Hematopoietic multipotent progenitor cell (in vitro differentiated cells): ENCODE measurements at regions not wholly inside any gene's neighbourhood (a gene's known extent, or its start where the extent isn't known, plus 50 kb on each side); places are given as distances from the start of the nearest gene placed in this dataset.
"Not testable (repeated sequence)": the region's sequence is repeated elsewhere in the genome, so short reads cannot be mapped to it uniquely, and the experiment has no call there.

Experiments used
- DNase-seq, 3 donors: peaks; one replicate each; pipeline ENCODE4 v3.0.0-alpha.2; 2011 to 2015; ENCODE audit warnings: low read depth in 2 of 3, low spot score in 2 of 3

GRCh38 chr10:18866852-18867251 is 181.7 kb upstream of the MALRD1 start:
- no peak for DNase-seq

DNA sequence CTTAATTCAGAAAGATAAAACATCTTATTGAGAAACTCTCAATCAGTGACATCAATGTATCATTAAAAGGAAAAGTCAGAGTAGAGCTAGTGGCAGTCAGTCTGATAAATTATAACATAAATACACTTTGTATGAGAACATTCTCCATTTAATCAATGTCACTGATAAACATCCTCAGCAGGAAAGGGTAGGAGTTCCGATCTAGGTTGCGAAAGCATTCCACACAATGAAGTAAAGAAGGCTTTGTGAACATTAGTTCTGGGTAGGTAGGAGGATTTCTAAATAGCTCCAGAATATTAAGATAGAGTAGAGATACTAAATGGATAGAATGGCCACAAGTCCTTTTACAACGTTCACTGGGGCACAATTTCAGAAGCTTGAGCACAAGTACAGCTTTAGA is 179.7 kb upstream of the MALRD1 start:
- no peak for DNase-seq

- no peak for DNase-seq
Observed at GRCh38 chr10:18875477-18875876, 173.1 kb upstream of the MALRD1 start.

- no peak for DNase-seq
Observed at GRCh38 chr10:18879284-18879683, 169.3 kb upstream of the MALRD1 start.

- DNase-seq, result no peak
Observed at GRCh38 chr10:18880530-18880929, 168.1 kb upstream of the MALRD1 start.

DNA sequence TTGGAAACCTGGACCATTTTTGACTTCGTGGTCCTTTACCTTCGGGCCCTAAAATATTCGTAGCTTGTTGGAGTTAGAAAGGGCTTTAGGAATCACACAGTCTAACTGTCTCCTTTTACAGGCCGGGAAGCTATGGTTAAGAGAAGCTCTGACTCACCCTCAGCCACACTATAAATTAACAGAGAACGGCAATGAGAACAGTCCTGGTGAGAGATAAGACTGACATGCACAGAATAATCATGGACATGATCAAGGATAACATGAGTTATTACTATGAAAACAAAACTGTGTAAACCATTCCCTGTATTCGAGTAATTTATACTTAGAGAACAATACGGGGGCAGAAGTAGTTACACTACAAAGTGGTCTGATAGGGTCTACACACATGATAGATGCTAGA is 162.5 kb upstream of the MALRD1 start:
- DNase-seq, result no peak

DNA sequence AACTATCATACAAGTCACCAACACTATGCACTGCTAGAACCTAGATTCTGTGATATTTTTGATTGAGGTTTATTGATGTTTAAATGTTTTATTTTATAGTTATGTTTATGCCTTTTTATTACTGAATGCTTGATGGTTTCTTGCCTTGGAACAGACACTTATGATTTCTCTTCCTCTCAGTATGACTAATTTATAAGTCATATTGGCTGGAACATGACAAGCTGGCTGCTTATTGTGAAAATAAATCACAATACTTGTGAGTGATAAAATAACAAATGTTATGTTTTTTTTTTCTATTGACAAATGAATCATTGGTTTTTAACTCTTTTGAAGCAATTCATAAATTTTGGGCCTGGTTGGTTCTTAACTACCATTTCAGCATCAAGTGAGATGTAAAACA is 142.0 kb upstream of the MALRD1 start:
- DNase-seq, result no peak

DNA sequence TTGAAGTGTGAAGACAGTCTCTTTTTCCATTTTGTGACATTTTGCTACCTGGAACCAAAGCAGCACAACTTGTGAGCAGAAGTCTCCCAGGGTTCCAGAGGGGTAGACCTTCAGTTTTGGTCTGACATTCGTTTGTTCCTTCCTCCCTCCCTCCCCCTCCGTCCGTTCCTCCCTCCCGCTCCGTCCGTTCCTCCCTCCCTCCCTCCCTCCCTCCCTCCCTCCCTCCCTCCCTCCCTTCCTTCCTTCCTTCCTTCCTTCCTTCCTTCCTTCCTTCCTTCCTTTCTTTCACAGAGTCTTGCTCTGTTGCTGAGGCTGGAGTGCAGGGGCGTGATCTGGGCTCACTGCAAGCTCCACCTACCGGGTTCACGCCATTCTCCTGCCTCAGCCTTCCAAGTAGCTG is 131.2 kb upstream of the MALRD1 start:
- DNase-seq, result not testable (repeated sequence)

DNA sequence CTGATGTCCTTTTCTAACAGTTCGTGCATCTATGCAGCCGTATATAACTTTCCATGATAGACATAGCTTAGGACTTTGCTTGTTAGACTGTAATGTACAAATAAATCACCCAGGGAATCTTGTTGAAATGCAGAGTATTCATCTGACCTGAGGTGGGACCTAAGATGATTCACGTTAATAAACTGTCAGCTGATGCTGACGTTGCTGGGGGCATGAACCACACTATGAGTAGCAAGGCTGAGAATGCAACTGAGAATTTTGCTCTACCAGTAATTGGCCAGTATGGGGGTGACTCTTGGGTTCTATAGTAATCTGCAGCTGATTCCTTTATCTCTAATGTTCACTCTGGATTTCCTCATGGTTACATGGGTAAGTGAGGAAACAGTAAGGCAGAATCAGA is 130.1 kb upstream of the MALRD1 start:
- no peak for DNase-seq

GRCh38 chr10:18949391-18949790 is 99.2 kb upstream of the MALRD1 start:
- no peak for DNase-seq

DNA sequence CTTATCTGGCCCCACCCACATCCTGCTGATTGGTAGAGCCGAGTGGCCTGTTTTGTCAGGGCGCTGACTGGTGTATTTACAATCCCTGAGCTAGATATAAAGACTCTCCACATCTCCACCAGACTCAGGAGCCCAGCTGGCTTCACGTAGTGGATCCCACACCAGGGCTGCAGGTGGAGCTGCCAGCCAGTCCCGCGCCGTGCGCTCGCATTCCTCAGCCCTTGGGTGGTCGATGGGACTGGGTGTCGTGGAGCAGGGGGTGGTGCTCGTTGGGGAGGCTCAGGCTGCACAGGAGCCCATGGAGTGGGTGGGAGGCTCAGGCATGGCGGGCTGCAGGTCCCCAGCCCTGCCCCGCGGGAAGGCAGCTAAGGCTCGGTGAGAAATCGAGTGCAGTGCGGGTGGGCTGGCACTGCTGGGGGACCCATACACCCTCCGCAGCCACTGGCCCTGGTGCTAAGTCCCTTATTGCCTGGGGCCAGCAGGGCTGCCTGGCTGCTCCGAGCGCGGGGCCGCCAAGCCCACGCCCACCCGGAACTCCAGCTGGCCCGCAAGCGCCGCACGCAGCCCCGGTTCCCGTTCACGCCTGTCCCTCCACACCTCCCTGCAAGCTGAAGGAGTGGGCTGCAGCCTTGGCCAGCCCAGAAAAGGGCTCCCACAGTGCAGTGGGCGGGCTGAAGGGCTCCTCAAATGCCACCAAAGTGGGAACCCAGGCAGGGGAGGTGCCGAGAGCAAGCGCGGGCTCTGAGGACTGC is 97.4 kb upstream of the MALRD1 start:
- not testable (repeated sequence) for DNase-seq

DNA sequence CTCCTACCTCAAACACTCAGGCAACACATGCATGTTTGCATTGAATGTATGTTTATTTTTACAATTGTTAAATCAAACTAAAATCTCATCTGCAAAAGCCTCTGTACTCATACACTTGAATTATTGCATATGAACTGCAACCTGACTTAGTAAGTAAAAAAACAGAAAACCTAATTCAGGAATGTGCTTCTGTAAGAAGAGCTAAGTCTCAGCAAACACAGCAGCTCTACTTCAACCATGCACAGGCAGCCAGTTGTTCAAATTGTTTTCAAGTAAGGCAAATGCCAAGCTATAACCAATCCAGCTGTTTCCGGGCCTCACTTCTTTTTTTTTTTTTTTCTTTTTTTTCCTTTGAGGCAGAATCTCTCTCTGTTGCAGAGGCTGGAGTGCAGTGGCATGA is 93.5 kb upstream of the MALRD1 start:
- DNase-seq, result no peak

DNA sequence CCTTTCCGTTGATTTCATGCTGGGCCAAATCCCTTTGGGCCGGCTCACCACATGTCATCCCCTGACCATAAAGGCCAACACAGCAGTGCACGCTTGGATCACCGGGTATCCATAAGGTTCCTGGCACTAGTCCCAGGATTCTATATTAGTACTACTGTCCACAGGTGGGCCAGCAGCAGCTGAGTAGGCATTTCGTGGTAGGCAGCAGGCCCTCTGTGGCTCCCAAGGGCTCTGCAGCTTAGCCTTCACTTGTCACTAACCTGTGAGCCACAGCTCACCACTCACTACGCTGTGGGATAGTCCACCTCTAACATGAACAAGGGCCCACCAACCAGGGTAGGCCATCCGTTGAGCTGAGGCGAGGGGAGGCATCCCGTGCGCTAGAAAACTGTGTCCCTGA is 89.2 kb upstream of the MALRD1 start:
- DNase-seq, result no peak

- DNase-seq, result no peak
Observed at GRCh38 chr10:18960466-18961079, 88.0 kb upstream of the MALRD1 start.

- DNase-seq, result no peak
Observed at GRCh38 chr10:18968159-18968558, 80.4 kb upstream of the MALRD1 start.

DNA sequence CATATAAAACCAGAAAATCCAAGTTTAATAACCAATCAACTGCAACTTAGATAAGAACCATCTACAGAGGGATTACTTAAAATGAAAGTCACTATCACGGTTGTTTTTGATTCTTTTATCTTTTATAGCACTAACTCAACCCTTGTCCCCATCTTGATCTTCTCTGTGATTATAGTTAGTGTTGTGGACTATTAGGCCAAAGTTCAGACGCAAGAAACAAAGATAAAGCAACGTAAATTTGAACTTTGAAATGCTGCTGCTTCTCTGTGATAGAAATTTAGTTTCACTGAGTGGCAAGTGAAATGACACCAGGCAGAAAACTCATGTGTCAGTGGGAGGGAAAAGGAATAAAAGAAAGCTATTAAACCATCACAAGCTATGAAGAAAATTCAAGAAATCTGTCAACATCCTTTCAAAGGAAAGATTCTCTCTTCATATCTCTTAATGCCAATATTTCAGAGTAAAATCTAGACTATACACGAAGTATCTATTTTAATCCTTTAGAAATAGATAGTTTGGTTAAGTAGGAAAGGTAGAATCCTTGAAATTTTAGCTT is 71.8 kb upstream of the MALRD1 start:
- DNase-seq, result no peak

DNA sequence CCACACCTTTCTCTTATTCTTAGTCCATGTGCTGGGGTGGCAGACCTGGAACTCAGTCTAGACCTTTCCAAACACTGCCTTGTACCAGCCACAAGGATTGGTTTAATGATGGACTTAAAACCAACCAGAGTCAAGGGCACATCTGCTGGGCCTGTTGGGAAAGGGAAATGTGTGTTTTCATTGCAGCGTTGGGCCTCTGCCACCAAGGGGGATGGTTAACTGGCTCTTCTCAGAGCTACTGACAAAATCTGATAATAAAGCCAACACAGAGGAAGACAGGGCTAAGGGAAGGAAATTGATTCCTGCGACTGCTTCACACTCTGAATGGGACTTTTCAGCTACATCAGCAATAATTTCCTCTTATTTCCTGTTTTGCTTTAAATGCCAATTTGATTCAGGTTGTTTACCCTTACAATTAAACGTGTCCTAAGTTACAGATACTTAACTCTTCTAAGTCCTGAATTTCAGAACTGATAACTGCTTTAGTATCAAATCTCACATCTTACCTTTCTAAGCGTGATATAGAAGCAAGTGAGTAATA is 68.4 kb upstream of the MALRD1 start:
- DNase-seq, result no peak

GRCh38 chr10:18984531-18984930 is 64.1 kb upstream of the MALRD1 start:
- DNase-seq, result no peak

DNA sequence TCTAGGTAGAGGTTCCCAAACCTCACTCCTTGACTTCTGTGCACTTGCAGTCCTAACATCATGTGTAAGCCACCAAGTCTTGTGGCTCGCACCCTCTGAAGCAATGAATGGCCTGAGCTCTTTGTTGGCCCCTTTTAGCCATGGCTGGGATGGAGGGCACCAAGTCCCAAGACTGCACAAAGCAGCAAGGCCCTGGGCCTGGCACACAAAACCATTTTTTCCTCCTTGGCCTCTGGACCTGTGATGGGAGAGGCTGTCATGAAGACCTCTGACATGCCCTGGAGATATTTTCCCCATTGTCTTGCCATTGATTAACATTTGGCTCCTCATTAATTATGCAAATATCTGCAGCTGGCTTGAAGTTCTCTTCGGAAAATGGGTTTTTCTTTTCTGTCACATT is 60.3 kb upstream of the MALRD1 start:
- no peak for DNase-seq
